C4-2B (cell line): ENCODE measurements at regions not wholly inside any gene's neighbourhood (a gene's known extent, or its start where the extent isn't known, plus 50 kb on each side); places are given as distances from the start of the nearest gene placed in this dataset.
"Not testable (repeated sequence)": the region's sequence is repeated elsewhere in the genome, so short reads cannot be mapped to it uniquely, and the experiment has no call there.

Experiments
- H3K27ac ChIP-seq: fragments of 450-650 bp; 2 replicates; pipeline ENCODE4 v1.5.1; 2017
- ZFX ChIP-seq: fragments of 450-650 bp; IDR thresholded peaks from 2 replicates; pipeline ENCODE4 v1.6.1; 2017
- TF ChIP-seq, protein P1 (sequence below): fragments of 450-650 bp; conservative IDR thresholded peaks from 2 replicates; pipeline ENCODE4 v1.5.1; 2017; ENCODE audit warnings: mild to moderate bottlenecking

GRCh38 chr14:104305511-104306449 lies 167.4 kb downstream of the KIF26A start:
- no peak for TF ChIP-seq ZFX
- TF ChIP-seq, protein P1, sequence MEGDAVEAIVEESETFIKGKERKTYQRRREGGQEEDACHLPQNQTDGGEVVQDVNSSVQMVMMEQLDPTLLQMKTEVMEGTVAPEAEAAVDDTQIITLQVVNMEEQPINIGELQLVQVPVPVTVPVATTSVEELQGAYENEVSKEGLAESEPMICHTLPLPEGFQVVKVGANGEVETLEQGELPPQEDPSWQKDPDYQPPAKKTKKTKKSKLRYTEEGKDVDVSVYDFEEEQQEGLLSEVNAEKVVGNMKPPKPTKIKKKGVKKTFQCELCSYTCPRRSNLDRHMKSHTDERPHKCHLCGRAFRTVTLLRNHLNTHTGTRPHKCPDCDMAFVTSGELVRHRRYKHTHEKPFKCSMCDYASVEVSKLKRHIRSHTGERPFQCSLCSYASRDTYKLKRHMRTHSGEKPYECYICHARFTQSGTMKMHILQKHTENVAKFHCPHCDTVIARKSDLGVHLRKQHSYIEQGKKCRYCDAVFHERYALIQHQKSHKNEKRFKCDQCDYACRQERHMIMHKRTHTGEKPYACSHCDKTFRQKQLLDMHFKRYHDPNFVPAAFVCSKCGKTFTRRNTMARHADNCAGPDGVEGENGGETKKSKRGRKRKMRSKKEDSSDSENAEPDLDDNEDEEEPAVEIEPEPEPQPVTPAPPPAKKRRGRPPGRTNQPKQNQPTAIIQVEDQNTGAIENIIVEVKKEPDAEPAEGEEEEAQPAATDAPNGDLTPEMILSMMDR, result no peak
- H3K27ac ChIP-seq, result no peak overlapping the region

- TF ChIP-seq, protein P1, result no peak
- no peak for TF ChIP-seq ZFX
- no peak overlapping the region for H3K27ac ChIP-seq
Observed at GRCh38 chr14:104306450-104307040, 168.2 kb downstream of the KIF26A start.

- TF ChIP-seq, protein P1, result no peak
- TF ChIP-seq ZFX, result no peak
- H3K27ac ChIP-seq, result no peak overlapping the region
Observed at GRCh38 chr14:104307246-104307626, 168.8 kb downstream of the KIF26A start.

GRCh38 chr14:104307627-104308401 lies 169.4 kb downstream of the KIF26A start:
- no peak overlapping the region for H3K27ac ChIP-seq
- TF ChIP-seq ZFX, result no peak
- TF ChIP-seq, protein P1, result no peak

DNA sequence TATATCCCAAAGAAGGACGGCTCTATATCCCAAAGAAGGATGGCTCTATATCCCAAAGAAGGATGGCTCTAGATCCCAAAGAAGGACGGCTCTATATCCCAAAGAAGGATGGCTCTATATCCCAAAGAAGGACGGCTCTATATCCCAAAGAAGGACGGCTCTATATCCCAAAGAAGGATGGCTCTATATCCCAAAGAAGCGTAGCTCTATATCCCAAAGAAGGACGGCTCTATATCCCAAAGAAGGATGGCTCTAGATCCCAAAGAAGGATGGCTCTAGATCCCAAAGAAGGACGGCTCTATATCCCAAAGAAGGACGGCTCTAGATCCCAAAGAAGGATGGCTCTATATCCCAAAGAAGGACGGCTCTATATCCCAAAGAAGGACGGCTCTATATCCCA lies 170.1 kb downstream of the KIF26A start:
- H3K27ac ChIP-seq, result not testable (repeated sequence)

GRCh38 chr14:104309657-104310369 lies 171.4 kb downstream of the KIF26A start:
- no peak for TF ChIP-seq ZFX
- TF ChIP-seq, protein P1, result no peak
- no peak overlapping the region for H3K27ac ChIP-seq

DNA sequence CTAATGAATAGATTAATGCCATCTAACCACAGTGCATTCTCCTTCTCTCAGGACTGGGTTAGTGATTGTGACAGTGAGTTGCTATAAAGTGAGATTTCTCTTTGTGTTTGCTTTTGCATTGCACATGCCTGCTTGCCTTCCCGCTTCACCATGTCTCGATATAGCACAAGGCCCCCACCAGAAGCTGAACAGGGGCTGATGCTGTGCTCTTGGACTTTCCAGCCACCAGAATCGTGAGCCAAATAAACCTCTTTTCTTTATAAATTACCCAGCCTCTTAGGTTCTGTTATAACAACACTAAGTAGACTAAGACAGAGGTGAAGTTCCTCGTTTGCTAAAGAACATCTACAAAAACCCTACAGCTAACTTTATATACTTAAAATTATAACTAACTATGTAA lies 173.0 kb downstream of the KIF26A start:
- no peak for TF ChIP-seq ZFX
- TF ChIP-seq, protein P1, result no peak
- no peak overlapping the region for H3K27ac ChIP-seq
